ENCODE measurements at regions not wholly inside any gene's neighbourhood (a gene's known extent, or its start where the extent isn't known, plus 50 kb on each side); places are given as distances from the start of the nearest gene placed in this dataset.
"Not testable (repeated sequence)": the region's sequence is repeated elsewhere in the genome, so short reads cannot be mapped to it uniquely, and the experiment has no call there.

DNA sequence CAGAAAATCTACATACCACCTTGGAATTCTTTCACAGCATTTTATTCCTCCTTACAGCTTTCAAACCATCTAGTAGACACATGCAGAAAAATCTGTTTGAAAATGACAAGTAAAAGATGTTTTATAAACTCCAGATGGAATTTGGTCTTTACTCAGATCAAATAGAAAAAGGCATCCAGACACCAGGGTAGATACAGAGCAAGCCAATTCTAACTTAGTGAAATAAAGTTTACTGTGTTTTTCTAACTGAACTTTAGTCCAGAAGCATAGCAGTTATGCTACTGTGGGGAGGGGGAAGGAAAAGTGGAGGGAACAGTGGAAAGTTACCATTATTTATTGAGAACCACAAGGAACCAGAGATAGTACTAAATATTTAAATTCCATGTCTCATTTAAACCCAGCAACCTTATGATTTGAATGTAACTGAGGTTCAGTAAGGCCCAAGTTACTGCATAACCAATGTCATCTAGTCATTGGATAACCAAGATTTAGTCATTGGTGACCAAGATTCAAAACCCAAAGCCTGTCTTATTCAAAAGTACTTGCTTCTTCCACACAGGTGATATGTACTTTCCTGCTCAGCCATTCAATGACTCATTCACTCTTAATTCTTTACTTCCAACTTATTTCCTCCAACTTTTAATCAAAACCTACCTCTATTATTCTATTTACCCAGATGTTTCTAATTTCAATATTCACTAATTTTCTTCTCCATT lies 57.7 kb downstream of the RAD51AP2 start:
- FAIRE-seq (no peak), DNase-seq (ENCODE audit: insufficient read length, low spot score) (no peak)
- TF ChIP-seq, protein P1, sequence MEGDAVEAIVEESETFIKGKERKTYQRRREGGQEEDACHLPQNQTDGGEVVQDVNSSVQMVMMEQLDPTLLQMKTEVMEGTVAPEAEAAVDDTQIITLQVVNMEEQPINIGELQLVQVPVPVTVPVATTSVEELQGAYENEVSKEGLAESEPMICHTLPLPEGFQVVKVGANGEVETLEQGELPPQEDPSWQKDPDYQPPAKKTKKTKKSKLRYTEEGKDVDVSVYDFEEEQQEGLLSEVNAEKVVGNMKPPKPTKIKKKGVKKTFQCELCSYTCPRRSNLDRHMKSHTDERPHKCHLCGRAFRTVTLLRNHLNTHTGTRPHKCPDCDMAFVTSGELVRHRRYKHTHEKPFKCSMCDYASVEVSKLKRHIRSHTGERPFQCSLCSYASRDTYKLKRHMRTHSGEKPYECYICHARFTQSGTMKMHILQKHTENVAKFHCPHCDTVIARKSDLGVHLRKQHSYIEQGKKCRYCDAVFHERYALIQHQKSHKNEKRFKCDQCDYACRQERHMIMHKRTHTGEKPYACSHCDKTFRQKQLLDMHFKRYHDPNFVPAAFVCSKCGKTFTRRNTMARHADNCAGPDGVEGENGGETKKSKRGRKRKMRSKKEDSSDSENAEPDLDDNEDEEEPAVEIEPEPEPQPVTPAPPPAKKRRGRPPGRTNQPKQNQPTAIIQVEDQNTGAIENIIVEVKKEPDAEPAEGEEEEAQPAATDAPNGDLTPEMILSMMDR (IDR thresholded peaks at IDR 0.05; ENCODE audit: insufficient read depth, missing control alignments): no peak

DNA sequence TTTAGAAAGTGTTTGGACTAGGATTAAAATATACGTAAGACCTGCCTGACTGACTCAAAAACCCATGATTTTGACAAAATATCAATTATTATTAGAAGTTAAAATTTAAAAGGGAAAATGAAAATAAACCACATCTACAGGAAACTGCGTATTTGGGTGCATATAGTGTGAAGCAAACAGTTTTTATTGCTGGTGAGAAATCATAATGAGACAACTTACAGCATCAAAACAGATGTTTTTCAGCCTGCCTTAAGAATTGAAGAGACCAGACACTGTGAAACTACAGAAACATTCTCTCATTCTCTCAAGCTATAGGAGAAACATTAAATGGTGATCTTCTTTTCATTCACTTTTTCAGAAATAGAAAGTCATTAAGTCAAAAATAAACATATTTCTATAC lies 62.9 kb downstream of the RAD51AP2 start:
- TF ChIP-seq, protein P1 (IDR thresholded peaks at IDR 0.05; ENCODE audit: insufficient read depth, missing control alignments): no peak
- DNase-seq (ENCODE audit: insufficient read length, low spot score): no peak
- no peak for FAIRE-seq

DNA sequence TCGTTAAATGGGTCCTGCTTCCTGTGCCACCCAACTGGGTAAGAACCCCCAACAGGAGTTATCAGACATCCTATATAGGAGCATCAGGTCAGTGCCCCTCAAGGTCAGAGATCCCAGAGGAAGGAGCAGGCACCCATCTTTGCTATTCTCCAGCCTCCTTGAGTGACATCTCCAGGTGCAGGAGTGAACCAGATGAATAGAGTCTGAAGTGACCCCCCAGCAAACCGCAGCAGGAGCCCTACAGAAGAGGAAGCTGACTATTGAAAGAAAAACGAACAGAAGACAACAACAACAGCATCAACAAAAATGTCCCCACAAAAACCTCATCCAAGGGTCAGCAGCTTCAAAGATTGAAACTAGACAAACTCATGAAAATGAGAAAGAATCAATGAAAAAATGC lies 72.0 kb downstream of the RAD51AP2 start:
- not testable (repeated sequence) for FAIRE-seq; DNase-seq (ENCODE audit: insufficient read length, low spot score)

DNA sequence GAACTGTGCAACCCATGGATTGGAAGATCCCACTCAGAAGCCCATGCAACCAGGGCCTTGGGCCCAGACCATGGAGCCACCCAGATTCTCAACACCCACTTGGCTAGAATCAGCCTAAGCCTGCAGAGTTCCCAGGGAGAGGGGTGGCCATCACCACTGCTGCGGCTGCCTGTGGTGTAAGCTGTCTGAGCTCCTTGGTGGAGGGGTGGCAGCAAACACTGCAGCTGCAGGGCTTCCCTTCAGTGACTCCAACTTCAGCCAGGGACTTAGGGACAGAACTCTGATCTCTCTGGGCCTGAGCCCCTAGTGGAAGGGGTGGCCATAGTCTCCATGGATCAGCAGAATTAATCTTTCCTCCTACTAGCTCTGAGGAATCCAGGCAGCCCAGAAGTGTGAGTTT lies 72.5 kb downstream of the RAD51AP2 start:
- TF ChIP-seq, protein P1 (IDR thresholded peaks at IDR 0.05; ENCODE audit: insufficient read depth, missing control alignments): no peak
- FAIRE-seq (no peak), DNase-seq (ENCODE audit: insufficient read length, low spot score) (no peak)

DNA sequence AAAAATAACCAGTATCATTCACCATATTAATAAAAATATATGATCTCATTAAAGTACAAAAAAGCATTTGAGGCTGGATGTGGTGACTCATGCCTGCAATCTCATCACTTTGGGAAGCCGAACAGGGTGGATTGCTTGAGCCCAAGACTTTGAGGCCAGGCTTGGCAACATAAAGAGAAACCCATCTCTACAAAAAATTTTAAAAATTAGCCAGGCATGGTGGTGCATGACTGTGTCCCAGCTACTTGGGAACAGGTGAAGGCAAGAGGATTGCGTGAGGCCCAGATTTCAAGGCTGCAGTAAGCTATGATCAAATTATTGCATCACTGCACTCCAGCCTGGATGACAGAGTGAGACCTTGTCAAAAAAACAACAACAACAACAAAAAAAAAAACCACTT lies 75.9 kb downstream of the RAD51AP2 start:
- TF ChIP-seq, protein P1 (IDR thresholded peaks at IDR 0.05; ENCODE audit: insufficient read depth, missing control alignments): no peak
- FAIRE-seq (no peak), DNase-seq (ENCODE audit: insufficient read length, low spot score) (no peak)

DNA sequence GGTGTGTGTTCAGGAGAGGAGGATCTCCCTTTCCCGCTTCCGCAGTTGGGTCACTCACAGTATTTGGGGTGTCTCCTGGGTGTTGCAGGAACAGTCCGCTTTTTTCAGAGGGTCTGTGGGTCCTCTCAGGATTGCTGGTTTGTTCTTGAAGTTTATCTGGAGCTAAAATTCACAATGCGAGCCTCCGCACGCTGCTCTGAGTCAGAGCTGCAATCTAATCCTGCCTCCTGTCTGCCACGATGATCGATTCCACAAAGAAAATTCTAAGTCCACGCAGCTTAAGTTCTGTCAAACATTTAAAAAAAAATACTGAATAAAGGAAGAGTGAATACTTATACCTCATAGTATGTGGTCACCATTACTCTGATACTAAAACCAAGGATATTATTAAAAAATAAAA lies 76.5 kb downstream of the RAD51AP2 start:
- TF ChIP-seq, protein P1 (IDR thresholded peaks at IDR 0.05; ENCODE audit: insufficient read depth, missing control alignments): no peak
- no peak for FAIRE-seq
- DNase-seq (ENCODE audit: insufficient read length, low spot score): no peak

DNA sequence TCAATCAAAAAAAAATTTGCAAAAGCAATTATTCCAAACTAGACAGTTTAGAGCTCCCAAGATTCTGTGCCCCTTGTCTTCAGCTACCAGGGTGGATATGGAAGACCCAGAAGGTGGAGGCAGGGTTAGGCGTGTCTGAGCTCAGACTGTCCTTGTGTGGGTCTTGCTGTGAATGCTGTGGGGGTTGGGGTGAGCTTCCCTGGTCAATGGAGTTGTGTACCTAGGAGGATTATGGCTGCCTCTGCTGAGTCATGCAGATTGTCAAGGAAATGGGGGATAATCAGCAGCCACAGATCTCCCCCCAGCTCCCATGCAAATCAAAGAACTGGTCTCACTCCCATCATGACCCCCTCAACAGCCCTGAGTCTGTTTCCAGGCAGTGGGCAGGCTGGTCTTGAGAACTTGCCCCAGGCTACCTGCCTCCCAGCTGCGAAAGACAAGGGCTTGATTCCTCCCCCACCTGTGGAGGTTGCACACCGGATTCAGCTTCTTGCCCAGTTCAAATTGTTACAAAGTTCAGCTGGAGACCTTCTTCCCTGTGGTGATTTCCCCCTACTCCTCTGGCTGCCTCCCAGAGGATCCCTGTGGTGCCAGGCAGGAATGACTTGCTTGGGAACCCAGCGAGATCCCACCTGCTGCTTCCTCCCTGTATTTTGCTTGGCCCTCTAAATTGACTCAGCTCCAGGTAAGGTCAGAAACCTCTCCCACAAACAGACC lies 77.0 kb downstream of the RAD51AP2 start:
- DNase-seq (ENCODE audit: insufficient read length, low spot score): no peak
- TF ChIP-seq, protein P1 (IDR thresholded peaks at IDR 0.05; ENCODE audit: insufficient read depth, missing control alignments): no peak
- no peak for FAIRE-seq
